HFF-Myc (cell line): ENCODE measurements at regions not wholly inside any gene's neighbourhood (a gene's known extent, or its start where the extent isn't known, plus 50 kb on each side); places are given as distances from the start of the nearest gene placed in this dataset.

Source experiments
- DNase-seq: peaks from one replicate; pipeline ENCODE4 v3.0.0-alpha.2; 2011; ENCODE audit warnings: low read depth; ENCODE audit errors: extremely low read depth
- H3K4me3 ChIP-seq: replicated peaks from 2 replicates; pipeline ENCODE4 v1.5.1; 2011; ENCODE audit warnings: low read depth, mild to moderate bottlenecking, control low read depth, low read length
- TF ChIP-seq, protein P1 (sequence below): IDR thresholded peaks from 2 replicates; pipeline ENCODE4 v1.5.1; 2012; ENCODE audit warnings: mild to moderate bottlenecking, low read depth, low read length, control low read depth; ENCODE audit errors: missing control alignments

DNA sequence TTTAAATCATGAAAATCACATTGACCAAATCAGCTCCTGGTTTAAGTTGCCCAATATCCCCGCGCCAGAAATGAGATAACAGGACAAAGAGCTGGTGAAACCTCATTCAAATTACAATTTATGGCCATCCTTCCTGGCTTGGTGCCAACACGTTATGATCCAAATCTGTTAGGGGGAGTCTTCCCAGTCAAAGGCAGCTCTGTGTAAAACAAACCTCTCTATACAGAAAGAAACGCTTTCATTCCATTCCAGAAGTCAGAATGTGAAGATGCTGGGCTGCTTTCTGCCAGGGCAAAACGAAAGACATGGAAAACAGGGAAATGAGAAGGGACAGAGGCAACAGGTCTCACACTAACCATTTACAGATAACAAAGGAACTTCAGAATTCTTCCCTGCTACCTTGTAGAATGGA is 53.5 kb upstream of the TIAM1 start:
- TF ChIP-seq, protein P1, sequence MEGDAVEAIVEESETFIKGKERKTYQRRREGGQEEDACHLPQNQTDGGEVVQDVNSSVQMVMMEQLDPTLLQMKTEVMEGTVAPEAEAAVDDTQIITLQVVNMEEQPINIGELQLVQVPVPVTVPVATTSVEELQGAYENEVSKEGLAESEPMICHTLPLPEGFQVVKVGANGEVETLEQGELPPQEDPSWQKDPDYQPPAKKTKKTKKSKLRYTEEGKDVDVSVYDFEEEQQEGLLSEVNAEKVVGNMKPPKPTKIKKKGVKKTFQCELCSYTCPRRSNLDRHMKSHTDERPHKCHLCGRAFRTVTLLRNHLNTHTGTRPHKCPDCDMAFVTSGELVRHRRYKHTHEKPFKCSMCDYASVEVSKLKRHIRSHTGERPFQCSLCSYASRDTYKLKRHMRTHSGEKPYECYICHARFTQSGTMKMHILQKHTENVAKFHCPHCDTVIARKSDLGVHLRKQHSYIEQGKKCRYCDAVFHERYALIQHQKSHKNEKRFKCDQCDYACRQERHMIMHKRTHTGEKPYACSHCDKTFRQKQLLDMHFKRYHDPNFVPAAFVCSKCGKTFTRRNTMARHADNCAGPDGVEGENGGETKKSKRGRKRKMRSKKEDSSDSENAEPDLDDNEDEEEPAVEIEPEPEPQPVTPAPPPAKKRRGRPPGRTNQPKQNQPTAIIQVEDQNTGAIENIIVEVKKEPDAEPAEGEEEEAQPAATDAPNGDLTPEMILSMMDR, result no peak
- no peak overlapping the region for H3K4me3 ChIP-seq
- no peak for DNase-seq

DNA sequence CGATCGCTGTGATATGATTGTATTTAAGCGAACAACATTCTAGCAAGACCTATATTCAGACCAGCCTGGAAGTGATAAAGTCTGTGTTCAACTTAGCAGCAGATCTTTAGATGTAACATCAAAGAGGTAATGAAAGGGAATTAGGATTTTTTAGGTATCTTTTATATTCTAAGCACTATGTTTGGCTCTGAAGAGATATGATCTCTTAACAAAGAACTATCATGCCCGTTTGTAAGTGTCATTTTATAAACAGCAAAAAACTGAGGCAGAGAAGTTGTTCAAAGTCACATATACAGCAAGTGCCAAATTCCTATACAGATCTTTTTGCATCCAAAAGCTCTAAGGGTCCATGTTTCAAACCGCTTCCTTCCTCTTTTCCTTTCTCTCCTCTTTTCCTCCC is 53.0 kb upstream of the TIAM1 start:
- H3K4me3 ChIP-seq, result no peak overlapping the region
- DNase-seq, result no peak
- TF ChIP-seq, protein P1, result no peak

DNA sequence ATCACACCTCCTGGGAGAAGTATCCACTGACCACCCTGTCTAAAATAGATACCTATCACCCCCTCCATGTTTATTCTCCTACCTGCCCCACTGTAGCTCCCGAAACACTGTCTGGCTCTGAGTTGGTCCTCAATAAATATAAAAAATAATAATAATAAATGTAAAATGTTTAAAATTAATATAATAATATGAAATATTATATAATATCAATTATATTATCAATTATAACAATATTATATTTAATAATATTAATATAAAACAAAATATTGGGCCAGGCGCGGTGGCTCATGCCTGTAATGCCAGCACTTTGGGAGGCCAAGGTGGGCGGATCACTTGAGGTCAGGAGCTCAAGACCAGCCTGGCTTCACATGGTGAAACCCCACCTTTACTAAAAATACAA is 52.3 kb upstream of the TIAM1 start:
- TF ChIP-seq, protein P1, result no peak
- H3K4me3 ChIP-seq, result no peak overlapping the region
- no peak for DNase-seq

DNA sequence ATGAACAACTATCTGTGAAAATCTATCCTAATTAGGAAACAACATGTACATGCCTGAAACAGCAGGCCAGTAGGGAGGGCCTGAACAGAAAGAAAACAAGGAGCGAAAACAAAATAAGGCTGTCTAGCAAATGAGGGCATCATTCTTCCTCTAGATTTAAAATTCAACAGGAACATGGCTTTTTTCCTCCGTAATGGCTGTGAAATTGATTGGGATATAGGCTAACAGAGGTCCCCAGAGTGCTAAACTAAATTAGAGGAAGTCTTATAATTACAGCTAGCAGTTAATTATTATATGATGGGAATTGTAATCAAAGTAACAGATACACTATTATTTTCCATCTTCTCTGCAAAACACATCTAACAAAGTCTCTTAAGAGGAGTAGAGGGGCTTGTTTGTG is 51.7 kb upstream of the TIAM1 start:
- TF ChIP-seq, protein P1, result no peak

DNA sequence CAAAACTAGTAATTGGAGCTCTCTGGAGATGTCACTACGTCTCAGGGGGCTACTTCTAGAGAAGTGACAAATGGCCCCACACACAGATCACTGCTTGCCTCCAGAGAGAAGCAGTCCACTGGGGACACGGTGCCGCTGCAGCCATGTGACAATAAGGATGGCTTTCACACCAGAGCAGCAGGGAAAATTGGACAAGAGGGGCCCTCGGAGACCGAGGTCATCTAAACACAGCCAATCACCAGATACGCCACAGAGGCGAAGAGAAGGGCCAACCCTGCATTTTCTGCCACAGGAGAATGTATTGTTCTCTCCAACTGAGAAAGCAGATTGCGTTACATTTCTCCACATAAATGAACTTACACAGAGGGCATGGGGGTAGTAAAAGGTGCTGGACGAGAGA is 51.2 kb upstream of the TIAM1 start:
- no peak for DNase-seq
- TF ChIP-seq, protein P1, result no peak
- no peak overlapping the region for H3K4me3 ChIP-seq

More for the DNA sequence above, 51.7 kb upstream of the TIAM1 start:
- DNase-seq, result no peak
- H3K4me3 ChIP-seq, result no peak overlapping the region

DNA sequence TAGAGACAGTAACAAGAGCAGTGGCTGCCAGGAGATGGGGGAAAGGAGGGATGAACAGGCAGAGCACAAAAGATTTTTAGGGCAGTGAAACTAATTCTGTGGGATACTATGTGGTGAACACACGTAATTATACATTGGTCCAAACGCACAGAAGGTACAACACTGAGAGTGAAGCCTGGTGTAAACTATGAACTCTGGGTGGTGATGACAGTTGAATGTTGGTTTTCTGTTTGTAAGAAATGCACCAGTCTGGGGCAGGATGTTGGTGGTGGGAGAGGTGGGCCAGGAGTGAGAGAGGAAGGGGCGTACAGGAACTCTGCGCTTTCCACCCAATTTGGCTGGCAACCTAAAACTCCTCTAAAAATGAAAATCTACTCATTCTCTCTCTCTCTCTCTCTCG is 50.2 kb upstream of the TIAM1 start:
- no peak overlapping the region for H3K4me3 ChIP-seq
- DNase-seq, result no peak
- TF ChIP-seq, protein P1, result no peak
